GM23338 (cell line): ENCODE measurements at regions not wholly inside any gene's neighbourhood (a gene's known extent, or its start where the extent isn't known, plus 50 kb on each side); places are given as distances from the start of the nearest gene placed in this dataset.

Experiments used
- EZH2 ChIP-seq: fragments of 200-600 bp; sonication (generic); IDR thresholded peaks from one replicate; pipeline ENCODE4 v1.8.0; 2017; ENCODE audit warnings: antibody characterized with exemption, mild to moderate bottlenecking, low read depth; ENCODE audit not compliant: unreplicated experiment
- POLR2AphosphoS5 ChIP-seq: IDR thresholded peaks from 2 replicates; pipeline ENCODE4 v1.6.1; 2016; ENCODE audit warnings: antibody characterized with exemption, low read depth
- TF ChIP-seq, protein P1 (sequence below), 2 experiments: fragments of 200-600 bp in 1 of 2; sonication (generic) in 1 of 2; conservative IDR thresholded peaks; 2 replicates each; pipeline versions ENCODE4 v1.5.1 to v1.6.1; 2016 to 2017; ENCODE audit warnings: antibody characterized with exemption in 2 of 2, low read depth in 2 of 2, mild to moderate bottlenecking in 2 of 2, moderate library complexity in 1 of 2
- TF ChIP-seq, protein P2 (sequence below): IDR thresholded peaks from one replicate; pipeline ENCODE4 v1.6.1; 2018; ENCODE audit warnings: antibody characterized with exemption; ENCODE audit not compliant: unreplicated experiment

DNA sequence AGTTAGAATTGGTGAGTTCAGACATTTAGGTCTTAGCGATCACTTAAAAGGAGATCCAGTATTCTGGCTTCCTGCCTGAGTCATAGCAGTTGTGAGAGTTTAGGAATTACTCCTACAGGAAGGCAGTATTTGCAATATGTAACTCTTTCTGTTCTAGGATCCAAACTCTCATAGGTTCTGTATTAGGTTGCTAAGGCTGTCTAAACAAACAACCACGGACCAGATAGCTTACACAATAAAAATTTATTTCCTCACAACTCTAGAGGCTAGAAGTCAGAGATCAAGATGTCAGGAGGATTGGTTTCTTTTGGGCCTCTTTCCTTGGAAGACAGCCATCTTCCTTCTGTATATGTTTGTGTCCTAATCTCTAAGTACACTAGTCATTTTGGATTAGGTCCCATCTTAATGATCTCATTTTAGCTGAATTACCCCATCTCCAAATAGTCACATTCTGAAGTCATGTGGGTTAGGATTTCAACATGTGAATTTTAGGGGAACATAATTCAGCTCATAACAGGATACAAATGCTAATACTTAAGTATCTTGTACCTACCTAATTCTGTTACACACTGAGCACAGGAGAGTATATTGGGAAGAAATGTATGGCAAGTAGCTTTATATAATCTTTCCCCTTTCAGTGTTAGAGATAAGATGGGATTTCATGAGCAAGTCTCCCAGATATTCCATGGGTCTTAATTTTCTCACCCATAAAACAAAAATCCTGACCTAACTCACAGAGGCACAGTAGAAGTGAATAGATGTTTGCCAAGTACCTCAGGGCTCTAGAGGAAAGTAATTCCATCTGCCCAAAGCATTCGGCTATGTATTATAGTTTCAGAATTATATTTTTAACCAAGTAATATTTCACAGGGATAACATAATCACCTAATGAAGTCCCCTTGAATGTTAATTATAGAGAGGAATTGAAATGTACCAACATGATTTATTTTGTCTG lies 144.4 kb downstream of the PTBP2 start:
- TF ChIP-seq, protein P1, sequence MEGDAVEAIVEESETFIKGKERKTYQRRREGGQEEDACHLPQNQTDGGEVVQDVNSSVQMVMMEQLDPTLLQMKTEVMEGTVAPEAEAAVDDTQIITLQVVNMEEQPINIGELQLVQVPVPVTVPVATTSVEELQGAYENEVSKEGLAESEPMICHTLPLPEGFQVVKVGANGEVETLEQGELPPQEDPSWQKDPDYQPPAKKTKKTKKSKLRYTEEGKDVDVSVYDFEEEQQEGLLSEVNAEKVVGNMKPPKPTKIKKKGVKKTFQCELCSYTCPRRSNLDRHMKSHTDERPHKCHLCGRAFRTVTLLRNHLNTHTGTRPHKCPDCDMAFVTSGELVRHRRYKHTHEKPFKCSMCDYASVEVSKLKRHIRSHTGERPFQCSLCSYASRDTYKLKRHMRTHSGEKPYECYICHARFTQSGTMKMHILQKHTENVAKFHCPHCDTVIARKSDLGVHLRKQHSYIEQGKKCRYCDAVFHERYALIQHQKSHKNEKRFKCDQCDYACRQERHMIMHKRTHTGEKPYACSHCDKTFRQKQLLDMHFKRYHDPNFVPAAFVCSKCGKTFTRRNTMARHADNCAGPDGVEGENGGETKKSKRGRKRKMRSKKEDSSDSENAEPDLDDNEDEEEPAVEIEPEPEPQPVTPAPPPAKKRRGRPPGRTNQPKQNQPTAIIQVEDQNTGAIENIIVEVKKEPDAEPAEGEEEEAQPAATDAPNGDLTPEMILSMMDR (conservative IDR thresholded peaks at IDR 0.05; ENCODE audit: low read depth in 2 of 2): no peak
- TF ChIP-seq EZH2: no peak
- TF ChIP-seq POLR2AphosphoS5: no peak
- TF ChIP-seq, protein P2, sequence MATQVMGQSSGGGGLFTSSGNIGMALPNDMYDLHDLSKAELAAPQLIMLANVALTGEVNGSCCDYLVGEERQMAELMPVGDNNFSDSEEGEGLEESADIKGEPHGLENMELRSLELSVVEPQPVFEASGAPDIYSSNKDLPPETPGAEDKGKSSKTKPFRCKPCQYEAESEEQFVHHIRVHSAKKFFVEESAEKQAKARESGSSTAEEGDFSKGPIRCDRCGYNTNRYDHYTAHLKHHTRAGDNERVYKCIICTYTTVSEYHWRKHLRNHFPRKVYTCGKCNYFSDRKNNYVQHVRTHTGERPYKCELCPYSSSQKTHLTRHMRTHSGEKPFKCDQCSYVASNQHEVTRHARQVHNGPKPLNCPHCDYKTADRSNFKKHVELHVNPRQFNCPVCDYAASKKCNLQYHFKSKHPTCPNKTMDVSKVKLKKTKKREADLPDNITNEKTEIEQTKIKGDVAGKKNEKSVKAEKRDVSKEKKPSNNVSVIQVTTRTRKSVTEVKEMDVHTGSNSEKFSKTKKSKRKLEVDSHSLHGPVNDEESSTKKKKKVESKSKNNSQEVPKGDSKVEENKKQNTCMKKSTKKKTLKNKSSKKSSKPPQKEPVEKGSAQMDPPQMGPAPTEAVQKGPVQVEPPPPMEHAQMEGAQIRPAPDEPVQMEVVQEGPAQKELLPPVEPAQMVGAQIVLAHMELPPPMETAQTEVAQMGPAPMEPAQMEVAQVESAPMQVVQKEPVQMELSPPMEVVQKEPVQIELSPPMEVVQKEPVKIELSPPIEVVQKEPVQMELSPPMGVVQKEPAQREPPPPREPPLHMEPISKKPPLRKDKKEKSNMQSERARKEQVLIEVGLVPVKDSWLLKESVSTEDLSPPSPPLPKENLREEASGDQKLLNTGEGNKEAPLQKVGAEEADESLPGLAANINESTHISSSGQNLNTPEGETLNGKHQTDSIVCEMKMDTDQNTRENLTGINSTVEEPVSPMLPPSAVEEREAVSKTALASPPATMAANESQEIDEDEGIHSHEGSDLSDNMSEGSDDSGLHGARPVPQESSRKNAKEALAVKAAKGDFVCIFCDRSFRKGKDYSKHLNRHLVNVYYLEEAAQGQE: no peak
